ENCODE measurements at regions not wholly inside any gene's neighbourhood (a gene's known extent, or its start where the extent isn't known, plus 50 kb on each side); places are given as distances from the start of the nearest gene placed in this dataset.
"Not testable (repeated sequence)": the region's sequence is repeated elsewhere in the genome, so short reads cannot be mapped to it uniquely, and the experiment has no call there.

GRCh38 chr11:11220786-11221185 is 132.3 kb downstream of the CSNK2A3 start:
- no peak for DNase-seq

- no peak for DNase-seq
Measured at GRCh38 chr11:11218629-11218986, 134.4 kb downstream of the CSNK2A3 start.

GRCh38 chr11:11217929-11218628 is 135.0 kb downstream of the CSNK2A3 start:
- DNase-seq, result no peak

- no peak for DNase-seq
Measured at GRCh38 chr11:11217289-11217928, 135.6 kb downstream of the CSNK2A3 start.

GRCh38 chr11:11215944-11216343 is 137.1 kb downstream of the CSNK2A3 start:
- no peak for DNase-seq

- DNase-seq, result no peak
Measured at GRCh38 chr11:11215058-11215815, 137.8 kb downstream of the CSNK2A3 start.

- DNase-seq, result no peak
Measured at GRCh38 chr11:11213117-11213516, 139.9 kb downstream of the CSNK2A3 start.

- no peak for DNase-seq
Measured at GRCh38 chr11:11211888-11212287, 141.2 kb downstream of the CSNK2A3 start.

- DNase-seq, result no peak
Measured at GRCh38 chr11:11211186-11211585, 141.9 kb downstream of the CSNK2A3 start.

GRCh38 chr11:11210446-11210845 is 142.6 kb downstream of the CSNK2A3 start:
- no peak for DNase-seq

GRCh38 chr11:11209967-11210366 is 143.1 kb downstream of the CSNK2A3 start:
- DNase-seq, result no peak

- no peak for DNase-seq
Measured at GRCh38 chr11:11208994-11209393, 144.1 kb downstream of the CSNK2A3 start.

GRCh38 chr11:11207428-11207827 is 145.6 kb downstream of the CSNK2A3 start:
- DNase-seq, result no peak

GRCh38 chr11:11206484-11206883 is 146.6 kb downstream of the CSNK2A3 start:
- DNase-seq, result no peak

- DNase-seq, result no peak
Measured at GRCh38 chr11:11202885-11203284, 150.2 kb downstream of the CSNK2A3 start.

- not testable (repeated sequence) for DNase-seq
Measured at GRCh38 chr11:11201302-11201701, 151.7 kb downstream of the CSNK2A3 start.

GRCh38 chr11:11192541-11192940 is 160.5 kb downstream of the CSNK2A3 start:
- no peak for DNase-seq

GRCh38 chr11:11189506-11189905 is 163.5 kb downstream of the CSNK2A3 start:
- DNase-seq, result no peak

GRCh38 chr11:11186249-11186648 is 166.8 kb downstream of the CSNK2A3 start:
- no peak for DNase-seq

- DNase-seq, result no peak
Measured at GRCh38 chr11:11182261-11182660, 170.8 kb downstream of the CSNK2A3 start.

GRCh38 chr11:11178671-11179638 is 174.1 kb downstream of the CSNK2A3 start:
- DNase-seq, result no peak

- DNase-seq, result no peak
Measured at GRCh38 chr11:11177156-11177808, 175.8 kb downstream of the CSNK2A3 start.

Data from activated gamma-delta T cell treated with Interleukin-2 at 50 U/mL for 16 hours (primary cell).